NCI-H774 (cell line): ENCODE measurements at regions not wholly inside any gene's neighbourhood (a gene's known extent, or its start where the extent isn't known, plus 50 kb on each side); places are given as distances from the start of the nearest gene placed in this dataset.
A peak's percentile ranks its signal among the peaks of the same experiment; 100 is the strongest.
"Not testable (repeated sequence)": the region's sequence is repeated elsewhere in the genome, so short reads cannot be mapped to it uniquely, and the experiment has no call there.

ENCODE experiments used
- DNase-seq: peaks from one replicate; lab custom pipeline; 2025; lab: John Stamatoyannopoulos, UW

- DNase-seq = no peak
Measured at GRCh38 chr11:116373104-116373944, 399.5 kb downstream of the BUD13 start.

- DNase-seq = peak; percentile 8
Measured at GRCh38 chr11:116371146-116371545, 401.6 kb downstream of the BUD13 start.

GRCh38 chr11:116368784-116369183 is 404.0 kb downstream of the BUD13 start:
- DNase-seq = no peak

GRCh38 chr11:116366980-116367645 is 405.7 kb downstream of the BUD13 start:
- DNase-seq = no peak

GRCh38 chr11:116366451-116366850 is 406.3 kb downstream of the BUD13 start:
- no peak for DNase-seq

GRCh38 chr11:116364925-116365324 is 407.9 kb downstream of the BUD13 start:
- not testable (repeated sequence) for DNase-seq

- no peak for DNase-seq
Measured at GRCh38 chr11:116364348-116364747, 408.4 kb downstream of the BUD13 start.

GRCh38 chr11:116360221-116360941 is 412.4 kb downstream of the BUD13 start:
- DNase-seq = no peak

GRCh38 chr11:116357784-116358544 is 414.8 kb downstream of the BUD13 start:
- DNase-seq = no peak

GRCh38 chr11:116356451-116356850 is 416.3 kb downstream of the BUD13 start:
- no peak for DNase-seq

- DNase-seq = no peak
Measured at GRCh38 chr11:116355104-116355503, 417.7 kb downstream of the BUD13 start.

DNA sequence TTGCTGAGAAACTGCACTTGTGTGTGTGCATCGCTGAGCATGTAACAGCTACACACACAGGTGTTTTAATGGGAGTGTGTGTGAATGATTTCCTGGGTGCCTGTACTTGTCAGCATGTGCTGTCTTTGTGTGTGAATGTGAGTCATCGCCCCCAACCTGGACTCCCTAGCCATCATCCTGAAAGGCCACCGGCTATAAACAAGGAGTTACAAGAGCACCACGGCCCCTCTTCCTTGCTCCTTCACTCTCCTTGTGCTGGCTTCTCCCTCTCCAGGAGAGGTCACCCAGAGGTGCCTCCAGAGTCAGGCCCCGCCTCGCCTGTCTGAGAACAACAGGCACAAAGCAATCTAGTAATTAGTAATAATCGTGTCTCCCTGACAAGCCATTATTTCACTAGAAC is 419.2 kb downstream of the BUD13 start:
- peak; percentile 13 for DNase-seq

DNA sequence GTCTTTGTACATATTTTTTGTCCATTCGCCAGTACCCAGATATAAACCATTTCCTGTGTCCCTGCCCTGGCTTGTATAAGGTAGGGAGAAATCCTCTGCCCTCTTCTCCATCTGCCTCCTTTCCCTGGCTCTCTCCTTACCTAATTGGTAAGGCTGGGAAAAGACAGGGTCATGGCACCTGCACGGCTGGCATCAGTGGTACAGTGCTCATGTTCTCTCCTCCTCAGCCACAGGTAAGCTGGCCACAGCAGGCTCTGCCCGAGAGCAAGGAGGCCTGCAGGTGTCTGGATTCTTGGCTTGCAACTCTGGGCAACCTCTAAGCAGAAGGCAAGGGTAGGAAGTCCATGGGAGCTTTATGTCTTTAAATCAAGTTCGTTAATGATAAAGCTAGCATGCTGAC is 419.9 kb downstream of the BUD13 start:
- no peak for DNase-seq

DNA sequence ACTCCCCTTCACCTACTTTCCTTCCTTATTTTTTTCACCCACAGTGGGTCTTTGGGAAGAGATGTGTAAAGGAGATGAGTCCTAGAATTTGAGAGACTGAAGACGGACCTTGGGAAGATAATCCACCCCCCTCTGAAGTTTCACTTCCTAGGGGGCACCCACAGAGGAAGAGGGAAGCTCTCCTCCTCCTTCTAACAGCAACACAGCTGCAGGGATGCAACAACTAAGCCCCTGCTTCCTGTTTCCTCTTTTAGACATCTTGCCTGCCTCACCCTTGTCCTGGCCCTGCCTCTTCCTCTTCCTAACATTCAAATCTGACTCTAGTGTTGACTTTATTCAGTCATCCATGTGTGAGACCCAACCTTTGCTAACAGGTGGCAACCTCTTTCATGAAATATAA is 424.6 kb downstream of the BUD13 start:
- DNase-seq = no peak

DNA sequence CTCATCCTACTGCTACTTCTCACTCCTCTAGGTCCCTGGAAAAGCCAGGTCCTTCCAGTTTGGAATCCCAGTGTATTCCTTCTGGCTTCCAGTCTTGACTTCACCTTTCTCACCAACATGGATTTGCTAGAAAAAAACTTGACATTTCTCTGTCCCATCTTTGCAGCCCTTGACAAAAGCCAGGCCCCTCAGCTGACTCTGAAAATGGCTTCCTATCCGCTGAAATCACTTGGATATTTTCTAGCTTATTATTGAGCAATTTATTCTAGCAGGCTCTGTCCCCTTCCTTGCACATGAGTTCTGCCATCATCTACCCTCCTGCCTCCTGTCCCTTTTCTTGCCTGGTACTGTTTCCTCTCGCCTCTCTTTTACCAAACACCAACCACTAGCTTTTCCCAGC is 427.2 kb downstream of the BUD13 start:
- DNase-seq = no peak

- DNase-seq = no peak
Measured at GRCh38 chr11:116344601-116345000, 428.2 kb downstream of the BUD13 start.

DNA sequence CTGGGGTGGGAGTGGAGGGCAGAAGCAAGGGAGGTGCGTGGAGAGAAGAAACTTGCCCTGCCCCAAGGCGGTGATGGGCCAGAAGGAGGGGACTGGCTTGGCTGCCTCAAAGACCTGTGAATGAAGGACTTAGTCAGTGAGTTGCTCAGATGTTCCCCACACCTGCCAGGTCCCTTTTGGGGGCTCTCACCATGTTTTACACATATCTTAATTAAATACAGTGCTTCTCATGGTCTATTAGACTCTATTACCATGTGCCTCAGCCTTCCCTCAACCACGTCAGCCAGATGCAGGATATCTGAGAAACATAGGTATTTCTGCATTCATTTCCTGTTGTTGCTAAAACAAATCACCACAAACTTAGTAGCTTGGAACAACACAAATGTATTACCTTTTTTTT is 429.5 kb downstream of the BUD13 start:
- no peak for DNase-seq

- DNase-seq = no peak
Measured at GRCh38 chr11:116342148-116342547, 430.6 kb downstream of the BUD13 start.

DNA sequence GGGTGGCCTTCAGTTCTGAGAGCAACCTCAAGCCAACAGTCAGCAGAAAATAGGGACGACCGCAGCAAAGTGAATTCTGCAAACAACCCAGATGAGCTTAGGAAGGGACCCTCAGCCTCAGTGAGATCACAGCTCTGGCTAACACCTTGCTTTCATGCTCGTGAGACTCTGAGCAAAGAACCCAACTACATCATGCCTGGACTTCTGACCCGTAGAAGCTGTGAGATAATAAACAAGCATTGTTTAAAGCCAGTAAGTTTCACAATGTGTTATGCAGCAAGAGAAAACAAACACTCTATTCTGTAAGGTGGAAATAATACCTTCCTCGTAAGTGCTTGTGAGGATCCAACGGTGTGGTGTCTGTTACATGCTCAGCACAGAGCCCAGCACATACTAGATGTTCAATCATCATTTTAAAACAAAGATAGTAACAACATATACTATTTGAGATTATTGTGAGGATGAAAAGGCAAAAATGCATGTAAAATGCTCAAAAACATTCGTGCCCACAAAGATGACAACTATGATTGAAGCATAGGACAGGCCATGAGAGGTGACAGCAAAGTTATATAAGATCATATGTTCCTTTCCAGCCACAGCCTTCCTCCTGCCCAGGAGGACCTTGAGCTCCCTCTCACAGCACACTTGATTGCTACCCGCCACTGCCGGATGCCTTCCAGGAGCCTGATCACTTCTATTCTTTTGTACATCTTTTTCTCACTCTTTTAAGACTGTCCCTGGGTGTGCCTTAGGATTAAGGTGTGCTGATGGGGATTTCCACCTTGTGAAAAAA is 433.3 kb downstream of the BUD13 start:
- DNase-seq = no peak

- not testable (repeated sequence) for DNase-seq
Measured at GRCh38 chr11:116338500-116338899, 434.3 kb downstream of the BUD13 start.

DNA sequence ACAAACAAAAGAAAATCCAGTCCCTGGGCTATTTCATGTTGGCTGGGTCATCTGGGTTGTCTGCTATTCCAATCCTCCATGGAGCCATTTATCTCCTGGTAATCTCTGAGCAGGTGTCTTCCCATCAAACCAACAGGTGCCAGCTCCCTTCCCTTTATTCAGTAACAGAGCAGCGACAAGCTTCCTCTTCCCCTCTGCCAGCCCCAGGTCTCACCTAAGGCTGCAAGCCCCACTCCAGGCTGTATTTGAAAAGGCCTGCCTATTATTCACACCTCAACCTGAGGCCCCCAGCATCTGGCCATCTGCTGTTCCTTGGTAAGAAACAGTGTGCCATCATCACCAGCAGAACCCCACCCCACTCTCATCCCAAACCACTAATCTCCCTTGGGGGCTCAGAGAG is 436.2 kb downstream of the BUD13 start:
- no peak for DNase-seq
